Body of pancreas (tissue), 4 donors: ENCODE measurements at regions not wholly inside any gene's neighbourhood (a gene's known extent, or its start where the extent isn't known, plus 50 kb on each side); places are given as distances from the start of the nearest gene placed in this dataset.

Experiments
- POLR2A ChIP-seq, 3 donors: fragments of 450-650 bp; IDR thresholded peaks; one replicate each; pipeline ENCODE4 v1.6.1; 2016; ENCODE audit warnings: antibody characterized with exemption in 3 of 3, mild to moderate bottlenecking in 2 of 3
- TF ChIP-seq, protein P1 (sequence below), 7 experiments: fragments of 450-650 bp in 4 of 7; fragments of 200-600 bp in 3 of 7; sonication (generic) in 3 of 7; IDR thresholded peaks; one replicate each; pipeline ENCODE4 v1.5.1; 2016 to 2019; ENCODE audit warnings: antibody characterized with exemption in 7 of 7

DNA sequence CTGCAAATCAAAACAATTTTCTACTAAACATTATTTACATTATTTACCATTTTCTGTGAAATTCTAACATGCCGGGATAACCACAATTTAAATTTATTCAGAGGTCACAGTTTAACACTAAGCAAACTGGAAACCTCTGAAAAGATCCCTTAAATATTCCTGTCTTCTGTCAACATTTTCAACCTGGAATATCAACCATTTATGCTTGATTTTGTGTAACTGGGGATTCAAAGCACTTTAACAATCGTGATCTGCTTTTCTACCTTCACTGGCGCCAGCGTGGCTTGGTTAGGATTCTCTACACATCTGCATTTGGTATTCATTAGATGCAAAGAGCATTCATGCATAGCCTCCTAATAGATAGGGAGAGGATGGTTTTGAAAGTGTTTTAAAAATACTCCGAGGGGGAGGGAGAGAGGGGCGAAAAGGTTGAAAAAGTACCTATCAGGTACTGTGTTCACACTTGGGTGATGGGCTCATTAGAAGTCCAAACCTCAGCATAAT lies 59.9 kb upstream of the RAB12 start:
- TF ChIP-seq, protein P1, sequence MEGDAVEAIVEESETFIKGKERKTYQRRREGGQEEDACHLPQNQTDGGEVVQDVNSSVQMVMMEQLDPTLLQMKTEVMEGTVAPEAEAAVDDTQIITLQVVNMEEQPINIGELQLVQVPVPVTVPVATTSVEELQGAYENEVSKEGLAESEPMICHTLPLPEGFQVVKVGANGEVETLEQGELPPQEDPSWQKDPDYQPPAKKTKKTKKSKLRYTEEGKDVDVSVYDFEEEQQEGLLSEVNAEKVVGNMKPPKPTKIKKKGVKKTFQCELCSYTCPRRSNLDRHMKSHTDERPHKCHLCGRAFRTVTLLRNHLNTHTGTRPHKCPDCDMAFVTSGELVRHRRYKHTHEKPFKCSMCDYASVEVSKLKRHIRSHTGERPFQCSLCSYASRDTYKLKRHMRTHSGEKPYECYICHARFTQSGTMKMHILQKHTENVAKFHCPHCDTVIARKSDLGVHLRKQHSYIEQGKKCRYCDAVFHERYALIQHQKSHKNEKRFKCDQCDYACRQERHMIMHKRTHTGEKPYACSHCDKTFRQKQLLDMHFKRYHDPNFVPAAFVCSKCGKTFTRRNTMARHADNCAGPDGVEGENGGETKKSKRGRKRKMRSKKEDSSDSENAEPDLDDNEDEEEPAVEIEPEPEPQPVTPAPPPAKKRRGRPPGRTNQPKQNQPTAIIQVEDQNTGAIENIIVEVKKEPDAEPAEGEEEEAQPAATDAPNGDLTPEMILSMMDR (IDR thresholded peaks at IDR 0.05): no peak
- no peak for TF ChIP-seq POLR2A (IDR thresholded peaks at IDR 0.05)
